ENCODE measurements at regions not wholly inside any gene's neighbourhood (a gene's known extent, or its start where the extent isn't known, plus 50 kb on each side); places are given as distances from the start of the nearest gene placed in this dataset.
"Not testable (repeated sequence)": the region's sequence is repeated elsewhere in the genome, so short reads cannot be mapped to it uniquely, and the experiment has no call there.

- DNase-seq: no peak
Measured at GRCh38 chr18:59059140-59059539, 80.5 kb upstream of the SEC11C start.

DNA sequence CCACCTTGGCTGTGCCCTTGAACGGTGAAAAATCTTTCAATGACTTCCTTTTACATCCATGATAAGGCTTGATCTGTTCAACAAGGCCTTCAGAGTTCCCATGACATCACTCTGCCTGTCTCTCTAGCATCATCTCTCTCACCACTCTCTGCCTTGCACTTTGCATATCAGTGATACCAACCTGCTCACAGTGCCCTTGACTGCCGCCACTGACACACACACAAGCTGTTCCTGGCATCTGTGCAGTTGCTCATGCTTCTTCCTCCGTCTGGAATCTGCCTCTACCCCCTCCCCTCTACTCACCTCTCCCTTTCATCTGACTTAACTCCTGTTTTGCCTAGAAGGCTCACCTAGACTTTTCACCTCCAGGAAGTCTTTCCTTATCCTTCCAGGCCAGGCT is 79.1 kb upstream of the SEC11C start:
- DNase-seq: no peak

DNA sequence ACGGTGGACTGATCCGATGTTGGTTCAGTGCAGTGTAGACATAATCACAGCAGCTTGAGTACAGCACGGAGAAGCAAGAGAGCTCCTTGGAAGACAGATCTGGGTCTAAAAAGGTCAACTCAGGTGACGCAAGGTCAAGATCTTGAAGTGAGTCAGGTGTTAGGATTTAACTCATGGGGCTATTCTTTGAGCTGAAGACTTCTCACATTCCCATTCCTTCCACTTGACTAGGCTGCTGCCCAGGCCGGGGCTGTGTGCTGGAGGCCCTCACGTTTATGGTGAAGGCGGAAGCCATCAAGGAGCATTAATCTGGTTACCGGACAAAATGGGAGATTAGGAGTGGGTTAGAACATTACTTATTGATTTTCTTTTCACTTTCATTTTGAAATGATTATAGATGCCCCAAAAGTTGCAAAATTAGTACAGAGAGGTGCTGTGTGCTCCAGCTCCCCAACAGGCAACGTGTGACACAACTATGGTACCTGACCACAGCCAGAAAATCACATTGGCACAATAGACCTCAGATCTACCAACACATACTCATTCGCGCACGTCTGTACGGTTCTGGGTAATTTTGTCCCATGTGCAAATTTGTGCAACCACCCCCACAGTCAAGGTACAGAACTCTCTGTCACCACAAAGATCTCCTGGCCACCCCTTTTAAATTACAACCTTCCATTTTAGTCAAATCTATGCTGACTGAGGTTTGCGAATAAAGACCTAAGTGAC is 77.6 kb upstream of the SEC11C start:
- no peak for DNase-seq

DNA sequence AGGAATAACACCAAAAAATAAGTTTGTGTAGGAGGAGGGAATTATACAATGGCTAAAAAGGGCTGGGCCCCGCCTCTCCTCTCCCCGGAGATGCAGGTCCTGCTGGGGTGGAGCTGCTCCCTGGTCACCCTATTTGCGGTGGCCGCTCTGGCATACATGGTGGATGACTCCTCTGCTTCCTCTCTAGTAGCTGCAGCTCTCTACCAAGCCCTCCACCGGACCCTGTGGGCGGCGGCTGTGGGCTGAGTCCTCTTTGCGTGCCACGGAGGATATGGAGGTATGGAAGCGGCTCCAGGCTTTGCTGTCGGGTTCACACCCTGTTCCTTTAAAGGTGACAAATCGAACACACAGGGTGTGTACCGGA is 77.1 kb upstream of the SEC11C start:
- DNase-seq: no peak

- no peak for DNase-seq
Measured at GRCh38 chr18:59063300-59063906, 76.3 kb upstream of the SEC11C start.

GRCh38 chr18:59063912-59064311 is 75.8 kb upstream of the SEC11C start:
- DNase-seq: no peak

GRCh38 chr18:59065684-59066083 is 74.0 kb upstream of the SEC11C start:
- DNase-seq: no peak

DNA sequence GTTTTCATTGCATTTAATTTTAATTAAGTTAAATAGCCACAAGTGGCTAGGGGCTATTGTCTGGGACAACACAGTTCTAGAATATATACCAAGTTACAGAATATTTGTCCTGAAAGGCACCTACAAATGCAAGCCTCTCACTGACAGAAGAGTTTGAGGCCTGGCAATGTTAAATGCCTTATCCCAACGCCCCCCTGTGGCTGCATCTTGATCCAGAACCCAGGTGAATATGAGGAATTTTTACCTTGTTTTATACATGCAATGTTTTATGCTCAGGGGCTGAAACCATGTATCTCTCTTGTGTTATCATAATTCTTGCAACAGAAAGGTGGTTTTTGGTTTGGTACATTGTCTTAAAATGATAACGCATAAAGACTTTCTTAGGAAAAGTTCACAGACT is 71.8 kb upstream of the SEC11C start:
- DNase-seq: peak; percentile 46

DNA sequence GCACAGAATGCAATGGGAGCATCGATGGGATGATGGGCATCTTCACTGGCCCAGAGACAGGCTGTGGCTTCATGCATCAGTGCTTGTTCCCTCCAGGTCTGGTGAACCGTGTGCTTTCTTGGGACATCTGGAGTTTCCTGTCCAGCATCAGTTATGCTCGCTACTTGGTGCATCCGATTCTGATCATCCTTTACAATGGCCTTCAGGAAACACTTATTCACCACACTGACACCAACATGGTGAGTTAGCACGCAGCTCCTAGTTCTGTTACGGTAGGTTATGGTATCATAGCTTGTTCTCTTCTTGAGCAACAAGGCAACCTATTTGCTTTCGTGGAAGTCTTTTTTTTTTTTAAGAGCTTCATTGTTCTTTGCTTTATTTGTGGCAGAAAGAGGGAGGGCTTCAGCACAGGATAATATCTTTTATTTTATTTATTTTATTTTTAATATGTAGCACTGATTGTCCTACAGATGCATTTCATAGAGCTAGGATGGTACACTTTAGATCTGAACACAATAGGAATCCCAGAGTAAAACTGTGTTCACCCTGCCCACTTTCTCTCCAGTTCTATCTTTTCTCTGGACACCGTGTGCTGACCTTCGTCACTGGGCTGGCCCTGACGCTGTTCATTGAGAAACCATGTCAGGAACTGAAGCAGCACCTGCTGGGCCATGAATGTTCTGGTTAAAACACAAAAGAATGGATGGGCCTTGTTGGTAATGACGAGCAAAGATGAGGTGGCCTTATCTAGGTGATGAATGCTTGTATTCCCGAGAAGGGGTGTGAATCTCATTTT is 71.2 kb upstream of the SEC11C start:
- DNase-seq: no peak

DNA sequence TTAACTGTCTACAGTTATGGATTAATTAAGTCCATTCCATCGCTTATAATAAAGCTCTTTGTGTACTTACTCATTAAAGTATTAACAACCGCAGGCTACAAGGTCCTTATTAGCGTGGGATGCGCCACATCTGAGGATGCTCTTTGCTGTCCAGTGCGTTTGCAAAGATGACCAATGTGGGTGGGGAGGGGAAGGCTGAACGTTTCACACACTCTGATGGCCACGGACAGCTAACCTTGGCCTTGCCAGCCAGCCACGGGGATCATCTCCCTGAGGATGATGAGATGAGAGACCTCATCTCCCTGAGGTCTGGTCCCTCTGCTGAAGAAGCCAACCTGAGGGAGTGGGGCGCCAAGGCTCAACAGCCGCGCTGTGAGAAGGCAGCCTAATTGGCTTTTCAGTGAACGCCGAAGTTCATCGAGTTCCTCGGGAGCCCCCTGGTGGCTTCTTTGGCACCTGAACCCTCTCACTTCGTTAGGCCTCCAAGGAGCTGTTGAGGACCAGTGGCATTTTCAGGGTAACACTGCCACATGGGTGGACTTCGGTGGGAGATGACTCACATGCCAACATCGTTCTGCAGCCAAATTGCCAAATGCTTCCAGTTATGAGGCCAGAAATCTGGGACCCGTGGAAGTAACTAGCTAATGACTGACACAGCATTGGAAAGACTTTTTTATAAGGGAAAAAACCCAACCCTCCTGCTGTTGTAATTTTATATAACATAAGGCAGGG is 69.3 kb upstream of the SEC11C start:
- DNase-seq: peak; percentile 91

DNA sequence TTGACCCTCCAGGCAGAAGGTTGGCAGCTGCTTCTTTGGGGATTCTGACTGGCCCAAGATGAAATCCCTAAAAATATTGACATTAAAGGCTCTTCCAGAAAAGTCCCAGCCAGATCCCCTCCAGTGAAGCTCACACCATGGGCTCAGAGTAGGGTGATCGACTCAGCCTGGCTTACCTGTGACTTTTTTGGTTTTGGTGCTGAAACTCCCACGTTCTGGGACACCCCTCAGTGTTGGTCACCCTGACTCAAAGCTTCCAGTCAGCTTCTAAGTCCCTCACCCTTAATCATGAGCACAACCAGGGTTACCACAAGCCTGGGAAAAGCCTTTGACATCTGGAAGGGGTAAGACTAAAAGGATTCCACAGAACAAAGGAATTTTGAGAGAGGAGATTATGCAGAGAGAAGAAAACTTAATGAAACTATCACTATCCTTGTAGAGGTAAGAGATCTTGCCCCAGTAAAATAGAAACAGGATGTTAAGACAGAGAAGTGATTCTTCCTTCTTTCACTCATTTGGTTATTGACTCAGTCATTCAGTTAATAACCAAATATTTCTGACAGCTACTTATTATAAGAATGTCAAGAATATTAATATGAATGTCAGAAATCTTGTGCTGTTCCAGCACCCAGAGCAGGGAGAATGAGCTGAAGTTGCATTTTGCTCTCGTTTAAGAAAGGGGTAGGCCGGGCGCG is 66.8 kb upstream of the SEC11C start:
- peak; percentile 6 for DNase-seq

DNA sequence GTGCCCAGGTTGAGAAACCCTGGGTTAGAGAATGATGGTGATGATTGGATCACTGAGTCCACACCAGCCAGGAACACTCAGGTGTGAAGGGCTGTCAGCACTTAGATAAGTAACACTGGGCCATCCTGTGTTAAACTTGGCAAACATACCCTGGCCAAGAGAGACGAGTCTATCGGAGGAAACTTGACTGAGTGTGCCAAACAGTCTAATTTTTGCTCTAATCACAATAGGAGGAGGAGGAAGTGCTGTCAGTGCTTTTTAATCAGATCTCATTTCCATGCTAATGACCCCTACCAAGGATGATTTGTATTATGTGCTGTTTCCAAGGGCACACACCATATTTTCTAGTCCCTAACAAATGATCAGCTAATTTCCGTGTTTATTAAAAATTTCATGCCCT is 63.8 kb upstream of the SEC11C start:
- DNase-seq: no peak

- DNase-seq: no peak
Measured at GRCh38 chr18:59079264-59079663, 60.4 kb upstream of the SEC11C start.

DNA sequence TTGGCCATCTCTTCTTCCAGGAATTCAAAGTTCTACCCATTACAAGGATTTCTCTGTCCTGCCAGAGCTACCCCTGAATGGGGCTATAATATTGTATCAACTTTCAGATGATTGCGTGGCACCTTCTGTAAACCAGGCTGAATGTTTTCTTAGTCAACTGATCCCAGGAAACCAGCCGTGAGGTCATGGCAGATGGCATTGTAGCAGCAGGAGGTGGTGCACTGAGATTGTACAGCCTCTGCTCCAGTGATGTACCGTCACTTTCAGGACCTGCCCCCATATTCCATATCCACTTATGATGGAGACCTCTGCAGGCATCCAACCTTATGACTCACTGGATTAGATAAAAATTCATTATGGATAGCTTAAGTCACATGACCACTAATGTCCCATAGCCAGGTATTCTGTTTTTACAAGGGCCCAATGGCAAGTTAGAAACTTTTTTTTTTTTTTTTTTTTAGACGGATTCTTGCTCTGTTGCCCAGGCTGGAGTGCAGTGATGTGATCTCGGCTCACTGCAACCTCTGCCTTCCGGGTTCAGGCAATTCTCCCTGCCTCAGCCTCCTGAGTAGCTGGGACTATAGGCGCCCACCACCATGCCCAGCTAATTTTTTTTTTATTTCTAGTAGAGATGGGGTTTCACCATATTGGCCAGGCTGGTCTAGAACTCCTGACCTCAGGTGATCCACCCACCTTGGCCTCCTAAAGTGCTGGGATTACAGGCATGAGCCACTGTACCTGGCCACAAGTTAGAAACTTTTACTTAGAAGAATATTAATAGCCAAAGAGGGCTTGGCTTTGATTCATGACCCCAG is 59.8 kb upstream of the SEC11C start:
- DNase-seq: not testable (repeated sequence)

- no peak for DNase-seq
Measured at GRCh38 chr18:59083136-59083818, 56.4 kb upstream of the SEC11C start.

GRCh38 chr18:59085126-59085794 is 54.4 kb upstream of the SEC11C start:
- DNase-seq: no peak

GRCh38 chr18:59085797-59086196 is 53.9 kb upstream of the SEC11C start:
- DNase-seq: no peak

DNA sequence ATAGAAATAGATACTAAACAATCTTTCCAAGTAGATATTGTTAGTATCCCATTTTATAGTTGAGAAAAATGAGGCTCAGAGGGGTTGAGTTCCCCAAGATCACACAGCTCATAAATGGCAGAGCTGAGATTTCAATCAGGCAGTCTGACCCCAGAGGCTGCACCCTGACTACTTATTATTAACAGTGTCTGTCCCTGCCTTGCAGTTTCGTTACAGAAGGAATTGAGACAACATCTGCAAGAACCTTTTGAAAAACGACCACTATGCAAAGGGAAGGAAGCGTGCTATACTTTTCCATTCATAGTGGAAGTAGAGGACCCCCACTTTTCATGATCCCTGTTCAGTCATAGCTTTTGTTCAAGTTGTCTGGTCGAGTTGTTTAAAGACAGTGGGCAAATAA is 53.2 kb upstream of the SEC11C start:
- DNase-seq: no peak

DNA sequence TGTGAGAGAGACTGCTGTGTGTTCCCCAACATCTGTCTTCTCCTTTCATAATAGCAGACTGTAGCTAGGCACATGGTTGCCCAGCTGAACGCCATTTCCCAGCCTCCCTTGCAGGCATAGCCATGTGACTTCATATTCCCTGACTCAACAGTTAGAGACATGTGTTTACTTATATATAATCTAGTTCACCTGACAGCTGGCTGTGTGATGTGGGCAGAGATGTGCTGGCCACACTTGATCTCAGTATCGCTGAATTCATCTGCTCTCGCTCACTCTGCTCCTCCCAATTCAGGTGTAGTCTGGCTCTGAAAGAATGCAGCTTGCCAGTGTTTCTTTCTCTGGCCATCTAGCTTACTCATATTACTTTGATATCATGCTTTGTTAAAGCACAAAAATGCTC is 52.3 kb upstream of the SEC11C start:
- DNase-seq: peak; percentile 7
